Fibroblast of lung (primary cell): ENCODE measurements at regions not wholly inside any gene's neighbourhood (a gene's known extent, or its start where the extent isn't known, plus 50 kb on each side); places are given as distances from the start of the nearest gene placed in this dataset.

Source experiments
- CTCF ChIP-seq, 2 donors: IDR thresholded peaks in 1 of 2; conservative IDR thresholded peaks in 1 of 2; 1 replicate in 1 of 2; 2 replicates in 1 of 2; pipeline ENCODE4 v1.5.1; 2011 to 2012; ENCODE audit warnings: low read length in 2 of 2, control low read depth in 1 of 2, inconsistent platforms in 1 of 2, low read depth in 1 of 2, mild to moderate bottlenecking in 1 of 2
- EZH2 ChIP-seq: IDR thresholded peaks from 2 replicates; pipeline ENCODE4 v1.5.1; 2012; ENCODE audit warnings: low read length, control low read depth, mild to moderate bottlenecking; ENCODE audit errors: missing control alignments

DNA sequence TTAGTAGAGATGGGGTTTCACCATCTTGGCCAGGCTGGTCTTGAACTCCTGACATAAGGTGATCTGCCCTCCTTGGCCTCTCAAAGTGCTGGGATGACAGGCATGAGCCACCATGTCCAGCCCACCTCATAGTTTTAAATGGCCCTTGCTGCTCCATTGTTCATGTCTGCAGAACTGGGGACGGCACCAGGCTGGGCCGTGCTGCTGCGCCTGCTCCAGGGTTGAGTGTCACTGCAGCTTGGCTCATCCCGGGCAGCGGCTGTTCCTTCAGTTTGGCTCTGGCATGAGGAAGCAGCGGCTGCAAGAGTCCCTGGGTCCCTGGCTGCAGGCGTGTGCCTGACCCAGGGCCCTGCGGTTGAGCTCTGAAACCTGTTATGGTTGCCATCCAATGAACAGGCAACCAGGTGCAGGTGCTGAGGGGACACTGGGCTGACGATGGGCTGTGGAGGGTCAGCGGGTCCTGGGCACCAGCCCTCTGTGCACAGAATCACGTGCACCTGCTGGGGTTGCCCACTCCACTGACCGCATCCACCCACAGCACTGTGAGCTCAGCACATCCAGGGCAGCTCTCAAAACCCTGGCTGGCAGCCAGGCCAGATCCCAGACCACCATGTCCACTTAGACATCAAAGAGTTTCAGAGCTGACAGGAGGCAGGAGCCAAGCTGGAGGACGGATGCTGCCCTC, 70.2 kb upstream of the PPP2R2D start:
- TF ChIP-seq CTCF (conservative IDR thresholded peaks at IDR 0.05 in 1 of 2, IDR thresholded peaks at IDR 0.05 in 1 of 2; ENCODE audit: low read depth in 1 of 2, low read length in 2 of 2) (no peak), EZH2 (no peak)
